Ishikawa (cell line): ENCODE measurements at regions not wholly inside any gene's neighbourhood (a gene's known extent, or its start where the extent isn't known, plus 50 kb on each side); places are given as distances from the start of the nearest gene placed in this dataset.

Experiments used
- CEBPB ChIP-seq: IDR thresholded peaks from 2 replicates; pipeline ENCODE4 v1.6.1; 2012
- EGR1 ChIP-seq: IDR thresholded peaks from 2 replicates; pipeline ENCODE4 v1.6.1; 2012
- RAD21 ChIP-seq: IDR thresholded peaks from 2 replicates; pipeline ENCODE4 v1.6.1; 2012; ENCODE audit warnings: low read depth
- REST ChIP-seq: IDR thresholded peaks from 2 replicates; pipeline ENCODE4 v1.6.1; 2012; ENCODE audit warnings: low read depth, mild to moderate bottlenecking
- TAF1 ChIP-seq: IDR thresholded peaks from 2 replicates; pipeline ENCODE4 v1.6.1; 2012; ENCODE audit warnings: low read depth, mild to moderate bottlenecking
- TCF12 ChIP-seq: IDR thresholded peaks from 2 replicates; pipeline ENCODE4 v1.6.1; 2012; ENCODE audit warnings: low read depth
- YY1 ChIP-seq: IDR thresholded peaks from 2 replicates; pipeline ENCODE4 v1.6.1; 2012; ENCODE audit warnings: low read depth

GRCh38 chr7:92997152-92997551, 120.6 kb downstream of the SAMD9 start:
- TF ChIP-seq YY1 (no peak), CEBPB (no peak), TCF12 (no peak), EGR1 (no peak), REST (no peak), TAF1 (no peak), RAD21 (no peak)
